GM21825 (cell line): ENCODE measurements at regions not wholly inside any gene's neighbourhood (a gene's known extent, or its start where the extent isn't known, plus 50 kb on each side); places are given as distances from the start of the nearest gene placed in this dataset.
A peak's percentile ranks its signal among the peaks of the same experiment; 100 is the strongest.

Source experiments
- ATAC-seq: cut with Tn5 transposase; IDR thresholded peaks from one replicate; pipeline ENCODE4 v1.9.1; 2021; ENCODE audit warnings: mild to moderate bottlenecking, moderate library complexity; ENCODE audit not compliant: unreplicated experiment

- ATAC-seq, result no peak
Observed at GRCh38 chr10:10829576-10829975, 188.1 kb upstream of the CELF2 start.

GRCh38 chr10:10830293-10830986, 187.2 kb upstream of the CELF2 start:
- no peak for ATAC-seq

GRCh38 chr10:10831085-10831484, 186.6 kb upstream of the CELF2 start:
- no peak for ATAC-seq

- no peak for ATAC-seq
Observed at GRCh38 chr10:10833955-10834354, 183.7 kb upstream of the CELF2 start.

- no peak for ATAC-seq
Observed at GRCh38 chr10:10844251-10844650, 173.4 kb upstream of the CELF2 start.

- no peak for ATAC-seq
Observed at GRCh38 chr10:10845185-10845584, 172.5 kb upstream of the CELF2 start.

- ATAC-seq, result no peak
Observed at GRCh38 chr10:10845826-10846503, 171.7 kb upstream of the CELF2 start.

GRCh38 chr10:10846504-10846900, 171.2 kb upstream of the CELF2 start:
- no peak for ATAC-seq

- no peak for ATAC-seq
Observed at GRCh38 chr10:10847387-10847786, 170.3 kb upstream of the CELF2 start.

GRCh38 chr10:10848488-10849111, 169.1 kb upstream of the CELF2 start:
- no peak for ATAC-seq

- no peak for ATAC-seq
Observed at GRCh38 chr10:10849306-10849705, 168.4 kb upstream of the CELF2 start.

GRCh38 chr10:10850214-10850613, 167.5 kb upstream of the CELF2 start:
- ATAC-seq, result no peak

- ATAC-seq, result no peak
Observed at GRCh38 chr10:10852464-10852863, 165.2 kb upstream of the CELF2 start.

- ATAC-seq, result no peak
Observed at GRCh38 chr10:10853954-10854353, 163.7 kb upstream of the CELF2 start.

GRCh38 chr10:10854725-10855124, 162.9 kb upstream of the CELF2 start:
- no peak for ATAC-seq

GRCh38 chr10:10855151-10855581, 162.5 kb upstream of the CELF2 start:
- ATAC-seq, result no peak

GRCh38 chr10:10860455-10860976, 157.2 kb upstream of the CELF2 start:
- ATAC-seq, result no peak

GRCh38 chr10:10865303-10865702, 152.4 kb upstream of the CELF2 start:
- ATAC-seq, result no peak

GRCh38 chr10:10865913-10866312, 151.8 kb upstream of the CELF2 start:
- ATAC-seq, result no peak

GRCh38 chr10:10869592-10869991, 148.1 kb upstream of the CELF2 start:
- ATAC-seq, result peak; percentile 84

- no peak for ATAC-seq
Observed at GRCh38 chr10:10870523-10871241, 147.0 kb upstream of the CELF2 start.
